ENCODE measurements at regions not wholly inside any gene's neighbourhood (a gene's known extent, or its start where the extent isn't known, plus 50 kb on each side); places are given as distances from the start of the nearest gene placed in this dataset.
"Not testable (repeated sequence)": the region's sequence is repeated elsewhere in the genome, so short reads cannot be mapped to it uniquely, and the experiment has no call there.

DNA sequence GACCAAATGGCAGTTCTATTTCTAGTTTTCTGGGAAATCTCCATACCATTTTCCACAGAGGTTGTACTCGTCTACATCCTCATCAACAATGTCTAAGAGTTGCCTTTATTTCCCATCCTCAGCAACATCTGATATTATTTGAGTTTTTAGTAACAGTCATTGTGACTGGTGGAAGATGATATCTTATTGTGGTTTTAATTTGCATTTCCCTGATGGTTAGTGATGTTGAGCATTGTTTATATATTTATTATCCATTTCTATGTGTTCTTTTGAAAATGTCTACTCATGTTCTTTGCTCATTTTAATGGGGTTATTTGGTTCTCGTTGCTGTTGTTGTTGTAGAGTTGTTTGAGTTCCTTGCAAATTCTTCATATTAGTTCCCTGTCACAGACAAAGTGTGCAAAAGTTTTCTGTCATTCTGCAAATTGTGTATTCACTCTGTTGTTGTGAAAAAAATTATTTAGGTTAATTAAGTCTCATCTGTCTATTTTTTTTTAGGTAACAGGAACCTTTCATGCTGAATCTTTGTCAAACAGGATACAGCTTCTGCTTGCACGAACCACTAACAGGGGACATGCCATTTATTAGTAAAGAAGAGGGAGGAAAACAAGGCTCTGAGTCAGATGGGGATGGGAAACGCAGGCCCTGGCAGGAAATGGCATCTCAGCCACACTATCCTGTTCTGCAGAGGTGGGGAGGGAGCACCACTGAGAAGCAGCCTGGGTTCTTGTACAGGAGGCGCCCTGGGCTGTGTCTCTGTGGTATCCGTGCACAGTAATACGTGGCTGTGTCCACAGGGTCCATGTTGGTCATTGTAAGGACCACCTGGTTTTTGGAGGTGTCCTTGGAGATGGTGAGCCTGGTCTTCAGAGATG is 1196.7 kb downstream of the TMEM121 start:
- DNase-seq, result not testable (repeated sequence)

DNA sequence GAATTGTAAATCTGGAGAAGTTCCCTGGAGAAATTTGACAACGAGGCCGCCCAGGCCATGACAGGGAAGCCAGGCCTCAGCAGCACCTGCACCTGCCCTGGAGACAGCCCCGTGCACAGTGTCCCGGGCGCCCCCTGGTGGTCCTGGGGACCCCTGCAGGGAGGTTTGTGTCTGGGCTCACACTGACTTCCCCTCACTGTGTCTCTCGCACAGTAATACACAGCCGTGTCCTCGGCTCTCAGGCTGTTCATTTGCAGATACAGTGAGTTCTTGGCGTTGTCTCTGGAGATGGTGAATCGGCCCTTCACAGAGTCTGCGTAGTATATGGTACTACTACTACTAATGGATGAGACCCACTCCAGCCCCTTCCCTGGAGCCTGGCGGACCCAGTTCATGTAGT is 1201.6 kb downstream of the TMEM121 start:
- not testable (repeated sequence) for DNase-seq

DNA sequence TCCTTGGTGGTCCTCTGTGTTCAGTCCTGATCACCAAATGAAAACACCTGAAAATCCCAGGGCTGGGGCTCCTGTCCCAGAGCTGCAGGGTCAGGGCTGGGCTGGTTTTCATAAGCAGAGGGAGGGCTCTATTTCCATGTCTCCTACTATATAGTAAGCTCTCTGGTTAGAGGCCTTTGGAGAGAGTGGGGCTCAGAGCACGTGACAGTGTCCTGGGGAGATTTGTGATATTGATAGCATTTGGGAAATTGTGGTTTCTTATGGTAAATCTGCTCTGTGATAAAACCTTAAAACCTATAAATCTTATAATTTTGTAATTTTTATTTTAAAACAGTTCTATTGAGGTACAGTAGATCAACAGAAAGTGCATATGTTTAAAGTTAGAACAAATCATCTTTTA is 1202.2 kb downstream of the TMEM121 start:
- DNase-seq, result no peak

DNA sequence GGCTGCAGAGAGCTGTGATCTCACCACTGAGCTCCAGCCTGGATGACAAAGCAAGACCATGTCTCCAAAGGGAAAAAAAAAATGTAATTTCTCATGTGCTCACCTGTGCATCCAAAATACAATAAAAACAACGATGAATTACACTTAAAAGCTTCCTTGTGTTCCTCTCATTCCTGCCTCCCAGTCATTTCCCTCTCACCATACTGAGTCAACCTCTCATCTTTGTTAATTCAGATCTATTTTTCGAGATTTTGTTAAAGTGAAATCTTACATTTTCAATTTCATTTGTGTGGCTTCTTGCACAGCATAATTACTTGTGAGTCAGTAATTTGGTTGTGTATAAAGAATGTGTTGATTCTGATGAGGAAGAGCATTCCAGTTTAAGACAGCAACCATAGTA is 1203.2 kb downstream of the TMEM121 start:
- DNase-seq, result no peak

DNA sequence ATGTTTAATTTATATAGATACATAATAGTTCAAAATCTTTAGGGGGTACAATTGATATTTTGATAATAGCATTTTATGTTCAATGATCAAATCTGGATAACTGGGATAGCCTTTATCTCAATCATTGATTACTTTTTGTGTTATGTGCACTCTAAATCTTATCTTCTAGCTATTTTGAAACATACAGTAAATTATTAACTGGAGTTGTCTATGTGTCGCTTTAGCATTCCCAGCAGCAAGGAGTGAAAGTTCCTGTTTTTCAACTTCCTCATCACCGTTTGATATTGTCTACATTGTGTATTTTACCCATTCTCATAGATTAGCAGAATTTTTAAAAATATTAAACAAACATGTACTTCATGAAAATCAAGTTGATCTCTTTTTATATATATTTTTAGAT is 1207.4 kb downstream of the TMEM121 start:
- DNase-seq, result no peak

- DNase-seq, result no peak
Measured at GRCh38 chr14:106737021-106737420, 1210.6 kb downstream of the TMEM121 start.

DNA sequence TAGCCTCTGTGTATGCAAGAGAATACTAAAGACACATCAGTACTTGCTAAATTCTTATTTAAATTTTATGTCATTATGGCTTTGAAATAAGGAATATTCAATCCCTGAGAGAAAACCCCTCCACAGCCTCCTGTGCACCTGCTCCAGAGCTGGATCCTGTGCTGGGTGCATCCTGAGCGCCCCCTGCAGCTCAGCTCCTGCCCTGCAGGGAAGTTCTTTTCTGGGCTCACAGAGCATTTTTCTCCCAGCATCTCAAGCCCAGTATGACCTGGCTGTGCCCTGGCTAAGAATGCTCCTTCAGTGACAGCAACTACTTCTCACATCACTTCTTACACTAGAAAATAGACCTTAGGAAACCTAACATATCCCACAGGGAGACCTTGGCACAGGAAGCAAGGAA is 1211.7 kb downstream of the TMEM121 start:
- DNase-seq, result no peak

GRCh38 chr14:106738598-106739258 is 1212.3 kb downstream of the TMEM121 start:
- DNase-seq, result not testable (repeated sequence)

- not testable (repeated sequence) for DNase-seq
Measured at GRCh38 chr14:106741086-106741827, 1214.9 kb downstream of the TMEM121 start.

GRCh38 chr14:106745016-106745767 is 1218.8 kb downstream of the TMEM121 start:
- DNase-seq, result not testable (repeated sequence)

DNA sequence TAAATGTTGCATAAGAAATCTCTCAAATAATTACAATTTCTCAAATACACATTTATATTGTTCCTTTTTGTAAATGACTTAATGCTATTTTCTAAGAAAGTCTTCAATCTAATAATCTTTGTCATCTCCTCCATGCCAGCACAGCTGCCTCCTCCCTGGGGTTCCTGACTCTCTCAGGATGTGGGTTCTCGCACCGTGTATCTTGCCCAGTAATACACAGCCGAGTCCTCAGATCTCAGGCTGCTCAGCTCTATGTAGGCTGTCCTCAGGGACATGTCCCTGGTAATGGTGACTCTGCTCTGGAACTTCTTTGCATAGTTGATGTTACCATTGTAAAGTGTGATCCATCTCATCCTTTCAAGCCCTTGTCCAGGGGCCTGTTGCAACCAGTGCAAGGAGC is 1223.7 kb downstream of the TMEM121 start:
- not testable (repeated sequence) for DNase-seq

DNA sequence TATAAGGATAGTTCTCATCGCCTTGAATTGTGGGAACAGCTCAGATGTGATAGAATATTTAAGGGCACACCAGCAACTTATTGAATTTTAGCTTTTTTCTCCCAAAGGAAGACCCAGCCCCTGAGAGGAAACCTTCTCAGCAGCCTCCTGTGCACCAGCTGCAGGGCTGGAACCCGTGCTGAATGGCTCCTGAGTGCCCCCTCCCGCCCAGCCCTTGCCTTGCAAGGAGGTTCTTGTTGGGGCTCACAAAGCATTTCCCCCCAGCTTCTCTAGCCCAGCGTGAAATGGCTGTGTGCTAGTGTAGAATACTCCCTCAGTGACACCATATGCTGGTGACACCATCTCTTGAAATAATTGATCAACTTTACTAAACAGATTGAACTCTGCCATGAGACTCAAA is 1227.4 kb downstream of the TMEM121 start:
- DNase-seq, result not testable (repeated sequence)

DNA sequence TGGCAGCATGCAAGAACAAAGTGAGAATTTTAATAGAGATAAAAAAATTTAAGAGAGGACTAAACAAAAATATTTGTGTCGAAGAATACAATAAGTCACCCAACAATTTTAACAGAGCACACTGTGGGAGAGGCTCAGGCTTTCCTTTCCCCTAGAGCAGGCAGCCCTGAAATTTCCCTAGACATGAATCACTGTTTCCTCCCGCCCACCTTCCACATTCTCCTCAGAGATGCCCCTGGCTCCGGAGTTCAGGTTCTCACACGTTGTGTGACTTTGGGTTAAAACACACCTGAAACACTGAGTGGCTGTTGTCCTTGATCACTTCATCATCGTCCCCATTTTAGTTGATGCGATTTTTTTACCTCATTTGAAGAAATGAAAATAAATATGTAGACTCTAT is 1231.1 kb downstream of the TMEM121 start:
- not testable (repeated sequence) for DNase-seq

- not testable (repeated sequence) for DNase-seq
Measured at GRCh38 chr14:106761886-106762816, 1235.8 kb downstream of the TMEM121 start.

GRCh38 chr14:106764968-106765369 is 1238.6 kb downstream of the TMEM121 start:
- DNase-seq, result not testable (repeated sequence)

DNA sequence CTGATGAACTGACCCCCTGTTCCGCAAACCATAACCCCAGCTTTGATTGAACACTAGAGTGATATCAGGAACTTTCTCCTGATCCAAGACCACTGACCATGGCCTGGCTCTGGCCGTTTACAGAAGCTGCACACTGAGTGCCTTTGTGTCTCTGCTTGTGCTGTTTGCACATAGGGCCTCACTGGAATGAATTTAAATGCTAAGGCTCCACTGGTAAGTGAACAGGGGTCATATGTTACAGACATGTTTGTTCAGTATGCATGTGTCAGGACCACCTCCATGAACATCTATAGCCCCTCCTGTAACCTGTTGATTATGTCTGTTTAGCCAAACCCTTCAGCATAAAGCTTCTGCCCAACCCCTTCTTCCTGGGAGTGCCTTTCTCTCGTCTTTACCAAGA is 1239.8 kb downstream of the TMEM121 start:
- no peak for DNase-seq

DNA sequence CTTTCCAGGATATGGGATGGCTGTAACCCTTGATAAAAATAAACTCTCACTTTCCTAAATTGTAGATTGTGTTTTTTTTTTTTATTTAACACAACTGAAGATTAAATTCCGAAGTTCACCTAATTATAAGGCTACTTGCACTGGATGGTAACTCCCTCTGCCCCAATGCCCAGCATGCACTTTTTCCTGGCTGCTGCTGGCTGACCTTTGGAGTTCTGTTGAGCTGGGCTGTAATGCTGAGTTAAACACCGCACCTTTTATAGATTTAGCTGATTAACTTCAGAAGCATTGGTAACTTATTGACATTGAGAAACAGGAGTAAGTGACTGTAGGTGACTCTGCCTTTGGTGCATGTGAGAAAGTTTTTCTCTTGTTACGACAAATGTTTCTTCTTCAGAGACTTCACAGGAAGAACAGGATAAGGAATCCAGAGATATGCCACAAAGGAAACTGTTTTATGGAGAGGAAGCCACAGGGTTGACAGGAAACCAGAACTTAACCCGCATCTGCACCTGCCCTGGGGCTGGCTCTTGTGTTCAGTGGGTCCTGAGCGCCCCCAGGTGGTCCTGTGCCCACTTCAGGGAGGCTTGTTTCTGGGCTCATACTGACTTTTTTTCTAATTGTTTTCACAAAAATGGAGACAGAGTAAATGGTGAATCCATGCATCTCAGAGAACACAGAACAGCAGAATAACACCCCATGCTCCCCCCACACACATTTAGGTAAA is 1240.3 kb downstream of the TMEM121 start:
- not testable (repeated sequence) for DNase-seq

GRCh38 chr14:106768230-106768629 is 1241.8 kb downstream of the TMEM121 start:
- DNase-seq, result not testable (repeated sequence)

DNA sequence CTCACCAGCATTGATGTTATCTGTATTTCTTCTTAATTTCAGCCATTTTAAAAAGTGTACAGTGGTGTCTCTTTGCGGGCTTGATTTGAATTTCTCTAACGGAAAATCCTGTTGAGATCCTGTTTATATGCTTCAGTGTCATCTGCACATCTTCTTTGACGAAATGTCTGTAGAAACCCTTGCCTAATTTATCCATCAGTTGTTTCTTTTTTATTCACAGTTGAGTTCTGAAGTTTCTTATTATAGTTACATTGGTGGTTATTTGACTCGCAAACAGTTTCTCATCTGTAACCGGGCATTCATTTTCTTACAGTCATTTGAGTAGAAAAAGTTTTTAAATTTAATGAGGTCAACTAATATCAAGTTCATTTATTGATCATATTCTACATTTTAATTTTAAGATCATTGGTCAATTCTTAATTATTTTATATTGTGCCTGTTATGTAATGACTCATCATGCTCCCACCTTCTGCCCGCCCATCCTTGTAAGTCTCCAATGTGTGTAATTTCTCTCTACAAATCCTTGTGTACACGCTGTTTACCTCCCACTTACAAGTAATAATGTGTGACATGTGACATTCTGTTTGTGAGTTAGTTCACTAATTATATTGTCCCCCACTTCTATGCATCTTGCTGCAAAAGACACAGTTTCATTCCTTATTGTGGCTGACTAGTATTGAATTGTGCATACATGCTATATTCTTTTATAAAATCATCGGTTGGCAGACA is 1242.8 kb downstream of the TMEM121 start:
- not testable (repeated sequence) for DNase-seq

- not testable (repeated sequence) for DNase-seq
Measured at GRCh38 chr14:106770158-106770672, 1243.8 kb downstream of the TMEM121 start.
